D721Med (cell line): ENCODE measurements at regions not wholly inside any gene's neighbourhood (a gene's known extent, or its start where the extent isn't known, plus 50 kb on each side); places are given as distances from the start of the nearest gene placed in this dataset.

ENCODE experiments used
- DNase-seq: peaks from one replicate; pipeline ENCODE4 v3.0.0; 2011; ENCODE audit warnings: low spot score; ENCODE audit not compliant: insufficient read length
- FAIRE-seq: peaks from 2 replicates; lab custom pipeline; 2011; peaks lifted over from hg19 to GRCh38; lab: Jason Lieb, UNC
- TF ChIP-seq, protein P1 (sequence below): IDR thresholded peaks from 2 replicates; pipeline ENCODE4 v1.5.1; 2012; ENCODE audit warnings: mild to moderate bottlenecking, control low read depth; ENCODE audit not compliant: insufficient read depth; ENCODE audit errors: missing control alignments

DNA sequence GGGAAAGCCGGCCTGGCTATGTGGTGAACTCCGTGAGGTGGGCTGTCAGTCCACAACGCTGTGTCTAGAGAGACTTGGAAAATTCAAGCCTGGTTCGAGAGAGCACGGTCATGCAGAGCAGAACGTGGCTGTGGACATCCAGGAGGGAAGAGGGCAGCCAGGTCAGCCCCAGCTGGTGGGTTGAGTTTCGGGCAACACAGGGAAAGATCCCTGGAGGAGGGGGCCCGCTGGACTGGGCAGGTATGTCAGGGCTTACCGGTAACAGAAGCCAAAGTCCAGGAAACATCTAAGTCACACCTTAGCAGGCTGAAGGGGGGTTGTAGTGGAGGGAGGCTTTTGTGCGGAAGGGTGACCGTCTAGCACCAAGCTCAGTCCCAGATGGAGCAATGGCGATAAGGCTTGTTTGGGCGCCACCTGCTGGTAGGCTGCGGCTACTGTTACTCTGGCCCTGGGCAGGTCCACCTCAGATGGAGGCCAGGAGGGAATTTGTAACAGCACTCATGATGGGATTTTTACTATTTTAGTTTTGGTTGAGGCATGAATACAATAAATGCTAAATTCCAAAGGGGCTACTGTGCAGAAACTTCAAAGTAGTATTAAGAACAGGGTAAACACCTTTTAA lies 143.3 kb upstream of the ZNF644 start:
- DNase-seq (peak; percentile 29), FAIRE-seq (no peak)
- TF ChIP-seq, protein P1, sequence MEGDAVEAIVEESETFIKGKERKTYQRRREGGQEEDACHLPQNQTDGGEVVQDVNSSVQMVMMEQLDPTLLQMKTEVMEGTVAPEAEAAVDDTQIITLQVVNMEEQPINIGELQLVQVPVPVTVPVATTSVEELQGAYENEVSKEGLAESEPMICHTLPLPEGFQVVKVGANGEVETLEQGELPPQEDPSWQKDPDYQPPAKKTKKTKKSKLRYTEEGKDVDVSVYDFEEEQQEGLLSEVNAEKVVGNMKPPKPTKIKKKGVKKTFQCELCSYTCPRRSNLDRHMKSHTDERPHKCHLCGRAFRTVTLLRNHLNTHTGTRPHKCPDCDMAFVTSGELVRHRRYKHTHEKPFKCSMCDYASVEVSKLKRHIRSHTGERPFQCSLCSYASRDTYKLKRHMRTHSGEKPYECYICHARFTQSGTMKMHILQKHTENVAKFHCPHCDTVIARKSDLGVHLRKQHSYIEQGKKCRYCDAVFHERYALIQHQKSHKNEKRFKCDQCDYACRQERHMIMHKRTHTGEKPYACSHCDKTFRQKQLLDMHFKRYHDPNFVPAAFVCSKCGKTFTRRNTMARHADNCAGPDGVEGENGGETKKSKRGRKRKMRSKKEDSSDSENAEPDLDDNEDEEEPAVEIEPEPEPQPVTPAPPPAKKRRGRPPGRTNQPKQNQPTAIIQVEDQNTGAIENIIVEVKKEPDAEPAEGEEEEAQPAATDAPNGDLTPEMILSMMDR = peak; percentile 91

DNA sequence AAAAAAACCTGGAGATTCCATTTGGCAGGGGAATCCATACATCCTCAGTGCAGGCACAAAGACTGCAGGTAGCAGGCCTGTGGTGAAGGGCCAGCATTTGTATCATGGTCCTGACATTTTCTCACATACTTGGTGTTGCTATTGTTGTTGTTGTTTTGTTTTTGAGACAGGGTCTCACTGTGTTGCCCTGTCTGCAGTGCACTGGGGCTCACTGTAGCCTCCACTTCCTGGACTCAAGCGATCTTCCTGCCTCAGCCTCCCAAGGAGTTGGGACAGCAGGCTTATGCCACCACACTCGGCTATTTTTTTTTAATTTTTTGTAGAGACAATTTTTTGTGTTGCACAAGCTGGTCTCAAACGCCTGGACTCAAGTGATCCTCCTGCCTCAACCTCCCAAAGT lies 140.8 kb upstream of the ZNF644 start:
- no peak for FAIRE-seq
- TF ChIP-seq, protein P1 = no peak
- DNase-seq = no peak

DNA sequence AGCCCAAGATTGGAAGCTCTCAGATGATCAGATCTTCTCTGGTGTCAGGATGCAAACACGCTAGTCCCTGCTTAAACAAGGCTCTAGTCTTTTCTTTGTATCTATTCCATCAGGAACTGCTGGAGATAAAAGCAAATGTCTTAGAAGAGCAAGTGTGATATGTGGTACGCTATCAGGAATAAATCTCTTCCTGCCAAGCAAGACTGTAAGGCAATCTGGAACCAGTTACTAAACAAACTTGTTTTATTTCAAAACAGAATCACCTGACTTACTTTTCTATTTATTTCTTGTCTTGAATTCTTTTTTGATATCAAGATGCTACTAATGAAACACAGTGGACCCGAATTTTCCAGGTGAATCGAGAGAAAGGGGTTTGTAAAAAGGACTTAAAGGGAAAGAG lies 139.9 kb upstream of the ZNF644 start:
- TF ChIP-seq, protein P1 = no peak
- DNase-seq (no peak), FAIRE-seq (no peak)

DNA sequence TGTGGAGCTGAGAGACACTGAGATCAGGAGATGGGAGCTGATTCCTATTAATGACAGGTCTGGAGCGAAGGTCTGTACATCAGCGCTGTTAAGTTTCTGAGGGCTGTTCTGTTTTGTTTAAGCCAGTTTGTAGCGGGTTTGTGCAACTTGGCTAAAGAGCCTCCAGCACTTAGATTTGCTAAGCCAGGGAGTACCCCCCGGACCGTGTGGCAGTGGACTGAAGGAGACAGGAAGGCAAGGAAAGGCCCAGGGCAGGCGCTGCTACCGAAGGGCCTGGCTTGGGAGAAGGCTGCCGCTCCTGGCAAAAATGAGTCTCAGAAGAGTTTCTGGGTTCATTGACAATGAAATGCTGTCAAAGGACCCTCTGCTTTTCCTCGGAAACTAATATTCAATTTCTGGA lies 139.3 kb upstream of the ZNF644 start:
- TF ChIP-seq, protein P1 = no peak
- FAIRE-seq (no peak), DNase-seq (no peak)

DNA sequence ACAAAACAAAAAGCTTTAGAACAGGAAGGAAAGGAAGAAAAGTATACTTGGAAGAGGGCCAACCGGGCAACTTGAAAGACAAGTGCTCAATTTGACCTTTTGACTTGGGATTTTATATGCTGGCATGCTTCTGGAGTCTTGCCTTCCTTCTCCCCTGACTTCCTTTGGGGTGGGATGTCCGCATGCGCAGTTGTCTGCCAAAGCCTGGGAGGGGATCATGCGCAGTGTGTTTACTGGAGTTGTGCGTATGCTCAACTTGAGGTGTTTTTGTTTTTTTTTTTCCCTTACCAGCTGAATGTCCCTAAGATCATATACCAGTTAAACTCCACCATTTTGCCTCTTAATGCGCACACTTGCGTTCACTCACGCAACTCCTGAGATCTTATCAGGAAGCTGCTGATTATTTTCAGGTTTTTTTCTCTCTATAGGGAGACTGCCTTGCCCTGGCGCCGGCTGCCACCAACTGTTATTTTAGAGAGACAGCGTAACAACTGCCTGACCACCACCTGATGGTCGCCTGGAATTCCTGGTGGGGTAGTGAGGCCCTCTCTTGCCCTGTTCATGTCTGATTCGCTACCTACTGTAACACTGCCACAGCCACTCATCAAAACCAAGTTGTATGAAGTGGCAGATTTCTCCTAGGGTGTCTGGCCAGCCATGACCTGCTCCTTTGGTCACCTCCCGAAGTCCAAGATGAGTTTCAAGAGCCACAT lies 138.7 kb upstream of the ZNF644 start:
- DNase-seq (no peak), FAIRE-seq (no peak)
- TF ChIP-seq, protein P1 = no peak

DNA sequence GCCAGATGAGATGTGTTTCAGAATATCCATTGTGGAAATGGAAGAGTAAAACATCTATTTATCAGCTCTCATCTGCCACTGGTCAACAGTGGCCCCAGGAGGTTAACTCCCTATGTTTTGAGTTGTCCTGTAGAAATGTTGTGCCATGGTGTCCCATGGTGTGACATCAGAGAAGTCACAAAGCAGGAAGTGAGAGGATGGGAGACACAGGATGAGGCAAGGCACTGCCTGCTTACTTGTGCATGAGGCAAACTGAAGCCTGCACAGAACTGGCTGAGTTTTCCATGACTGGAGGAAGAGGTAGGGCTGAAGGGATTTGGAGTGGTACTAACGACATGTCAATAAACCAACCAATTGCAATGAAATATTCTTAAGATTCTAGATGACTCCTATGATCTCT lies 131.5 kb upstream of the ZNF644 start:
- FAIRE-seq = no peak
- DNase-seq = no peak
- TF ChIP-seq, protein P1 = no peak

DNA sequence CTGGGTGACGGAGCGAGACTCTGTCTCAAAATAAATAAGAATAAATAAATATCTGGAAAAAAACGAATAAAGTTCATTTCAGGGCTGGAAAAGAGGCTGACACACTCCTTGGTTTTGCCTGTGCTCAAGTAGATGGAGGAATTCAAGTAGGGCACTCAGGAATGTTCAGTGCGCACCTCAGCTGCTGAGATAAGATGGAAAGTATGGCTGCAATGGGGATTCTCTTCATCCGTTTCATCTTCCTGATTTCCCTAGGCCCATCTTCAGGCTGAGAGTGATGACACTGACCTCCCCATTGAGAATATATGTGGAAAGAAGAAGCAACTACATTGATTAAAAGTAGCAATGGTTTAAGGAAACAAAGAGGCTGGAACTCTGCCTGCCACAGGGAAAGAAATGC lies 130.5 kb upstream of the ZNF644 start:
- TF ChIP-seq, protein P1 = no peak
- DNase-seq = no peak
- no peak for FAIRE-seq
